IPS-NIHi7 (cell line): ENCODE measurements at regions not wholly inside any gene's neighbourhood (a gene's known extent, or its start where the extent isn't known, plus 50 kb on each side); places are given as distances from the start of the nearest gene placed in this dataset.

Source experiments
- DNase-seq: peaks from one replicate; pipeline ENCODE4 v3.0.0; 2012; ENCODE audit warnings: mixed read lengths; ENCODE audit errors: extremely low spot score

DNA sequence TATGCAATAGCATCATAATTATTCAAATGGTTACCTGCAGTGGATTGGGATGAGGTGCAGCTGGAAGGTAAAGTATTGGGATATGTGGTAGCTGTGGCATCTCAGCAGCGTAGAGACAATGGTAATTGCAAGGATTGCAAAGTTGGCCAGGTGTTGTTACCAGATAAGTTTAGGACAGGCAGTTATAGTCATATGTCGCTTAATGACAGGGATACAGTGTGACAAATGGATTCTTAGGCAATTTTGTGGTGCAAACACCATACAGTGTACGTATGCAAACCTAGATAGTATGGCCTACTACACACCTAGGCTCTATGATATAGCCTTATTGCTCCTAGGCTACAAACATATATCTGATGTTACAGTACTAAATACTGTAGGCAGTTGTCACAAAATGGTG lies 163.5 kb upstream of the LYZL2 start:
- DNase-seq: no peak

DNA sequence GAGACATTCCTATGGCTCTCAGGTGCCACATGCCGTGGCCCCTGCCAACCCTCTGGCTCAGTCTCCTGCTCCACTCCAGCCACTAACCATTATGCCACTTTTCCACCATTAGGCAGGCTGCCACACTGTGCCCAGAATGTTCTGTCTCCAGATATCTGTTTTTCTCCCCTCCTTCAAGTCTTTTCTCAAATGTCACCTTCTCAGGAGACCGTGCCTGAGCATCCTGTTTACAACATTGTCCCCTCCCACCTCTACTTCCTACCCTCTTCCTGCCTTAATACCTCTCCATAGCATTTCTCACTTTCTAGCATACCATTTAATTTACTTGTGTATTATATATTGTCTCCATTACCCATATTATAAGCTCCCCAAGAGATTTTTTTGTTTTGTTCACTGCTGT lies 162.5 kb upstream of the LYZL2 start:
- DNase-seq: no peak

DNA sequence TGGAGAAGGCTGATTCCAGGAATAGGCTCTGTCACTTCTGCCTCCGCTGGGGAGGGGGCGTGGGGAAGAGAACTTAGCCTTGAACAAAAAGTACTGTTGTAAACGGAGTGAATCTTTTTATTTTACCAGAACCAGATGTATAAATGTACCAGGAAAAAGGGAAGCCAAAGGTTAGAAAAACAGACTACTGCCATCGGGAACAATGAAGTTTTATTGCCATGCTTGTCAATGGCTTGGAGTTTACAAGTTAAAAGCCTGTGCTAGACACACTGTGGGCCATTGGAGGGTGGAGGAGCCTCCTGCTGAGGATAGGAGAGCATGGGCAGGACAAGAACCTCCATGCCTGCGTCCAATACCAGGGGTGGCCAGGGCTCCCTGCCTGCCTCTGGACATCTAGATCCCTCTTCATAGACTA lies 161.7 kb upstream of the LYZL2 start:
- no peak for DNase-seq

DNA sequence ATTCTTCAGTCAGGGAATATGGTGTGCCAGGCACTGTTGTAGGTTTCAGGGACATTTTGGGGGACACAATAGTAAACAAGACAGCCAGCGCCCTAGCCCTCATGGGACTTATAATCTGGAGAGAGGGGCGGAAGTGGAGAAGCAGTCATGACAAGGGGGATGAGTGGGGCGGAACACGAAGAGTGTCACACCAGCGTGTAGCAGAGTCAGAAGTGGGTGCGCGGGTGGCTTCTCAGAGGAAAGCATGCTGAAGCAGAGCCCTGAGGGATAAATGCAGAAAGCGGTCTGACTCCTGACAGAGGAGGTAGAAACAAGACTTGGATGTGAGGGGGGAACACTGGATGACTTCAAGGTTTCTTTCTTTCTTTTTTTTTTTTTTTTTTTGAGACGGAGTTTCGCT lies 160.3 kb upstream of the LYZL2 start:
- DNase-seq: no peak

DNA sequence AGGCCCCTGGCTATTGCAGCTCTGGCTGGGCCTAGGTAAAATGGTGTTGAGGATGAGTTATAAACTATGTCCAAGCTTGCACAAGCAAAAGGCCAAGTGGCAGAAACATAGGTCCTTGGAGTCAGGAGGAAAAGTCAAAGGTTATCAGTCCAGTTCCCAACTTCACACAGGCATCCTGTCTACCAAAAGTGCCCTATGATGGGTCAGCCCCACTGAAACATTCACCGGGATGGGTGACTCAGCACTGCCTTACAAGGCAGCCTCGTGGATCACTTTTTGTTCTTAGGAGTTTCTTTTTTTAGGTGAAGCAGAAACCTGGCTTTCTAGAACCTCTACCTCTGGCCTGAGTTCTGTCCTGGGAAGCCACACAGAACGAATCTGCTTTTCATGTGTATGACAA lies 158.8 kb upstream of the LYZL2 start:
- DNase-seq: no peak

DNA sequence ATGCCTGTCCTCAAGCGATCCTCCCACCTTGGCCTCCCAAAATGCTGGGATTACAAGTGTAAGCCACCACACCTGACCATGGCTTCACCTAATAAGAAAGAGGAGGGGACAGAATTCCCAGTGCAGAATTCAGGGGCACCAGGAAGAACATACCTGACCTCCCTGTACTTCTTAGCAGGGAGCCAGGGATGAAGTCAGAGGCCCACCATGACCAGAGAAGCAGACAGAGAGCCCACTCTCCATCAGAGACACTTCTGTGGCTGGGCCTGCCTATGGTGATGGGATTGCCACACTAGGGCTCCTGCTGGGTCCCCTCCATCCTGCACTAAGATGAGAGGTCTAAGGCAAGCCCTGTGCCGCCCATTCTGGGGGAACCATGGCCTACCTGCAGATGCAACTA lies 157.4 kb upstream of the LYZL2 start:
- DNase-seq: no peak

DNA sequence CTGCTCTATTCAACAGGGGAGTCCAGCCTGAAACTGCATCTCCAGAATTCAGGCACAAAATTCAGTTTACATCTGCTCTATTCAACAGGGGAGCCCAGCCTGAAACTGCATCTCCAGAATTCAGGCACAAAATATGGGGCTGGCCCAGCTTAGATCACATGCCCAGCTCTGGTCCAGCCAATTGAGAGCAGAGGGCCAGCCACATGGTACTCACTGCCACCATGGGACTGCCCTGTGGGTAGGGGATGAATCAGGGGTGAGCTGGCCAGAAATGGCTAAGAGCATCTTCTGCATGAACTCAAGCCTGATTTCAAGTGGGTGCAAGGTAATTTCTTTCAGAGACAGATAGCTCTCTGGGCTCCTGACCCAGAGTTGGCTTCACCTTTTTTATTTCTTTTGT lies 156.6 kb upstream of the LYZL2 start:
- no peak for DNase-seq

DNA sequence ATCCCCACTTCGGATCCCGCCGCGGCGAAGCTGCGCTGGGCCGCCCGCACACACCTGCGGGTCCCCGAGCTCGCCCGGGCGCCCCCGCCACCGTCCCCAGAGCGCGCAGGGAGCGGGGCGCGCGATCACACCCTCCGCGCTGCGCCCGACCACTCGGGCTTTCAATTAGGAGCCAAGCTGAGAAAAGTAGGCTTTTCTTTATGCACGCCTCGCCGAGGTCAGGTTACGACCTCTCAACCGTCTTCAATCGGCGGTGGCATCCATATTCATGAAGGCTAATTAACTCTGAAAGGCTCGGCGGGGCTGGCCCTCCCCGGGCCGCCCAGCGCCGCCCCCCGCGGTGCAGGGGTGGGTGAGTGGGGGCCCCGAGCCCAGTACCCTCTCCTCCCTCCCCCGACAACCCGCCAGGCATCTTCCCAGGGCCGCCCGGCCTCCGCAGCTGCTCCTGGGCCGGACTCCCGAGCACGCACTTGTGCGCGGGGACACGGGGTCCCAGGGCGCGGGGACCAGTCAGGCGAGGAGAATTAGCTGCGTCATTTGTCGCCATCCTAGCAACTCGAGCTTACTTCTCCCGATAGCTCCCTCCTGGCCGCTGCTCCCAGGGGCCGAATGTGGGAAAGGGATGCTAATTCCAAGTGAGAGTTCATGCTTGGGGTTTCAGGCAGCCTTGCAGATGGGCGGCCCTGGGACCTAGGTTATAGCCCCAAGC lies 155.5 kb upstream of the LYZL2 start:
- peak; percentile 91 for DNase-seq

DNA sequence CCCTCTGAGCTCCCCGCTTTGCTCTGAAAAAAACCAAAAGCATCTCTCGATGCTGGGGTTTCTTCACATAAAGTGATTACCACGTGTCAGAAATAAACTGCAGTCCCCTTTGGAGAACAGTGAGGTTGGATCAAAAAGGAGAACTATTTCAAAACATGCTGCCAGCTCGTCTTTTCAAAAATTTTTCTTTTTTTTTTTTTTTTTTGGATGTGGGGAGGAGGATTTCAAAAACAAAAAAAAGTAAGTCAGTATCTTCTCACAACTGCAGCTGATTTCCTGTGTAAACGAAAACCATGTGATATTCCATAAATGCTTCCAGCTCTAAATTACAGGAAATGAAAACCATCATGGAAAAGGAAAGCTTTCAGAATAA lies 155.0 kb upstream of the LYZL2 start:
- no peak for DNase-seq

DNA sequence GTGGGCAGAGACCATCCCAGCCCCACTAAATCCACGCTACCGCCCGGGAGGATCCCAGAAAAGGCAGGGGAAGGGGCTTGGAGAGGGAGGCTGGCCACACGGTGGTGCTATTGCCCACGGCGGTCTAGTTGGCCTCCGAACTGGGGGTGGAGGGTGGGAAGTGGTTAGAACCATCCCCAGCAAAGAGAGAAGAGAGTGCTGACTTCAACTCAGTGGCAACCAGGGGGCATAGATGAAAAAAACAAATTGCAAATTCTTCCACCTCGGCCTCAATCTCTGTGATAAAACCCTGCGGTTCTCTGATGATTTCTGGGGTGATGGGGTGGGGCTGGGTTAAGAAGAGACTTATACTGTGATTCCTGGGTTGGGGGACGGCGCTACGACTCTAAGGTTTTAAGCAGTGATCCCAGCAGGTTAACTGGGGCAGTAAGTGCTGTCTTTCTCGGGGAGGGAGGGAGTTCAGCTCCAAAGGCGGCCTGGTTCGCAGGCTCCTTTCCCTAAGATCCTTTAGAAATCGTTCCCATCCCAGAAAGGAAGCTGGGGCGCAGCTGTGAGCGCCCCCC lies 154.5 kb upstream of the LYZL2 start:
- DNase-seq: peak; percentile 93

DNA sequence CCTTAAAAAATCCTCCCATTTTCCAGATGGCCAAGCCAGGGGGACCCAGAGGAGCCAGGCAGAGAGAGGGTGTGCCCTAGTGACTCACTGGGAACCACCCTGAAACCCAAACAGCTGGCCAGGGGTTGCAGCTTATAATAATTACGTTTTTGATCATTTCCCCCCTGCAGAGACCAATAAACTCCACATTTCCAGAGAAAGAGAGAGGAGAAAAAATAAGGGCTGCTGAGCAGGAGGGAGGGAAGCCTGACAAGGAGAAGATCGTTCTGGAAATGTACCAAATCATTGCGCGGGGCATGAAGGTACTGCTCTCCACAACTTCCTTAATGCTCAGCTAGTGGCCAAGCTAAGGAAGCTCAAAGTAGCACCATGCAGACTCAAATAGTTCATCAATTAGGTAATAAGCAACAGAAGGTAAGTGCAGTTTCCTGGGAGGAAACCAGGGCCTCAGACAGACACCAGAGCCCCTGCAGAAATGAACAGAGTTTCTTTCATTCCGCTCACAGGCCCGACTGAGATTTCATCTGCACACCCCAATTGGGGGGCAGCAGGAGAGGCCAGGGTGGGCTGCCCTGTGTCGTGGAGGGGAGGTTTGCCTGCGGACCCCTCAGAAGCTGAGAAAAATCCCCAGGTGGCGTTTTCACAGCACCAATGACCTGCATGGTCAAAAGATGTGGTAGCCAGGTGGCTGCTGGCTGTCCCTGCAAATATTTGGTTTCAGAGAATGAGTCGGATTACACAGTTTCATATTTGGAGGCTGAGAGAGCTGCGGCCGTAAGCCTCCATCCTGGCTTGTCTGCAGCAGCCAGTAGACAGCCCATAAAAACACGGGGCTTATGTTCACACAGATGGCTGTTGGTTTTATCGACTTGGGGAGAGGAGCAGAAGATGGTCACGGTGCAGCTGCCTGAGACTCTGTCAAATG lies 153.2 kb upstream of the LYZL2 start:
- DNase-seq: no peak

DNA sequence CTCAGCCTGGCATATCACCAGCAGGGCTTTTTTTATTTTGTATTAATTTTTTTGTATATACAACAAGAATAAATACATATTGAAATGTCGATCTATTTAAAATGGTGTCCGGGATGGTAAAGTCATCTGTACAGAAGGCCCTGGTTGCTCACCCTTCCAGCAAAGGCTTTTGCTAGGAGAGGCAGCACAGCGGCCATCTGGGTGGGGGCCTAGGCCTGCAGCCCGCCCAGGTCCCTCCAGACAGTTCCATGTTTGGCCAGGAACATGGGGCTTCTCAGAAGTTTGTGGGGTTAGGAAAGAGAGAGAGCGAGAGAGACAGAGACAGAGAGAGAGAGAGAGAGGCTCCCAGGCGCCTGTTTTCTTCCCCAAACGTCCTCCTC lies 152.6 kb upstream of the LYZL2 start:
- no peak for DNase-seq

DNA sequence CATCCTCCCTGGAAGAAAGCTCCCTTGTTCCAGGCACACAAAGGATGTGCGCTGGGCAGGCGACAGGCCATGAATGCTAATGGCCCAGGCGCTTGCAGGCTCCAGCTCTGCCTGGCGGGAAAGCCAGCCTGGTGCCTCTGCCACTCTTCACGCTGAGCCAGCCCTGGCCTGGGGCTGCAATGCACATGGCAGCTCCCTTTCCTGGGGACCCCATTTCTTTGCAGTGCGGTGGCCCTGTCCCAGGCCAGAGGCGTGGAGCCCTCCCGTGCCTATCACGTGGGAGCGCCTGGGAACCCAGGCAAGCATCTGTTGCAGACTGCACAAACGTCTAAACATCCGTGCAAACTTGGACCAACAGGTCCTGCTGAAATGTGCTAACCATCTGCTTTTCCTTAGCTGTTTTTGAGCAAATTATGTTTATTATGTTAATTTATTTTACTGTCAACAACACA lies 152.1 kb upstream of the LYZL2 start:
- no peak for DNase-seq

DNA sequence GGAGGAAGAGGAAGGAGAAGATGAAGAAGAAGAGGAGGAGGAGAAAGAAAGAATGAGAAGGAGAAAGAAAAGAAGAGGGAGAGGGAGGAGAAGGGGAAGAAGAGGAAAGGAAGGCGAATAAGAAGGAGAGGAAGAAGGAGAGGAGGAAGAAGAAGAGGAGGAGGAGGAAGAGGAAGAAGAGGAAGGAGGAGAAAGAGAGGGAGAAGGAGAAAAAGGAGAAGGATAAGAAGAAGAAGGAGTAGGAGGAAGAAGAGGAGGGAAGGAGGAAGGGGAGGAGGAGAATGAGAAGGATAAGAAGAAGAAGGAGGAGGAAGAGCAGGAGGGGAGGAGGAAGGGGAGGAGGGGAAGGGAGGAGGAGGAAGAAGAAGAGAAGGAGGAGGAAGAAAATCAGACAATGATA lies 149.2 kb upstream of the LYZL2 start:
- DNase-seq: no peak

DNA sequence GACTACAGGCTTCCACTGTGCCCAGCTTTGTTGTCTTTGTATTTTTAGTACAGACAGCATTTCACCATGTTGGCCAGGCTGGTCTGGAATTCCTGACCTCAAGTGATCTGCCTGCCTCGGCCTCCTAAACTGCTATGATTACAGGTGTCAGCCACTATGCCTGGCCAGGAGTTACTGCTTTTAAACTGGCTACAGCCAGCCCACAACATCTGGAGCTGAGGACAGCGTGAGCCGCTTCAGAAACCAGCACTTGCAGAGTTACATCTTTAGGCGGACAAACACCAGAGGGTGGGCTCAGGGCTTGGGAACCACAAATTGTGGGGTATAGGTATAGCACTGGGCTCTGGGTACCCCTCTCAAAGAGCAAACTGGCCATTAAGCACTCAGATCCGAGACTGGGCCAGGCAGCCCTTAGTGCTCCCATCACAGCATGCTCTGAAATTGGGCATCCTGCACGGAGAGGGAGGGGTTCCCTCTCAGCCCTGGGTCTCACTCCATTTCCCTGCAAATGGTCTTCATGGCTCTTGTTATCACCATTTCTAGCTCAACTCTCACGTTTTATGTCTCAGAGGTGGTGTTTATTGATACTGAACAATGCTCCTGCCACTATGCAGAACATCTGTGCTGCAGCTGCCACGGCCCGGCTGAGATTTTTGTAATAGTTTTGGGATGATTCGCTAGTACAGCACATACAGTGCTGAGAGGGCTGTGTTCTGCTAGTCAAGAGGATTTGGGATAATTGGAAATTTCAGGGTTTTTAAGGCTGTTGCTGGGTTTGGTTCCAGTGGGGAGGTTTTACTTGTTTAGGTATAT lies 146.4 kb upstream of the LYZL2 start:
- DNase-seq: no peak

DNA sequence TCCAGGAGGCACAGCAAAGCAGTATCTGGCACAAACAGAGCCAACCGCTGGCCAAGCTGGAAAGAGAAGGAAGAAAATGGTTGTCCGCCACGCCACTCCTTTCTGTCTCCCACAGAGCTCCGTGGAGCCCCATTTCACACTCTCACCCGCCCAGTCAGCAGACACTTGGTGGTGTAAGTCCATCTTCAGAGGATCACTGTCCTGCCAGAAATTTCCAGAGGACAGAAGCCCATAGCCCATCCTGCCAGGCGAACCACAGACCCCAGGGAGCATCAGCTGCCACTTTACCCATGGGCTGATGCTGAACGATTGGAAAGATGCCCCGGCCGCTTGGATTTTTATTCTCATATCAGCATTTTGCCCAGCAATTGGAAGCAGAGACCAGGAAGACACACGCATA lies 144.7 kb upstream of the LYZL2 start:
- no peak for DNase-seq

DNA sequence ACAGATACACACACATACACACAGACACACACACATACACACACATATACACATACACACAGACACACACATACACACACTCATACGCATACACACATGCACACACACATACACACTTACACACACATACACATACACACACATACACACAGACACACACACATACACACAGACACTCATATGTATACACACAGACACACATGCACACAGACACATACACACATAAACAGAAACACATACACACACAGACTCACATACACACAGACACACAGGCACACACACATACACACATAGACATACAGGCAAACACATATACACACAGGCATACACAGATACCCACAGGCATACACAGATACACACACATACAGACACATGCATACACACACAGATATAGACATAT lies 143.9 kb upstream of the LYZL2 start:
- DNase-seq: no peak

DNA sequence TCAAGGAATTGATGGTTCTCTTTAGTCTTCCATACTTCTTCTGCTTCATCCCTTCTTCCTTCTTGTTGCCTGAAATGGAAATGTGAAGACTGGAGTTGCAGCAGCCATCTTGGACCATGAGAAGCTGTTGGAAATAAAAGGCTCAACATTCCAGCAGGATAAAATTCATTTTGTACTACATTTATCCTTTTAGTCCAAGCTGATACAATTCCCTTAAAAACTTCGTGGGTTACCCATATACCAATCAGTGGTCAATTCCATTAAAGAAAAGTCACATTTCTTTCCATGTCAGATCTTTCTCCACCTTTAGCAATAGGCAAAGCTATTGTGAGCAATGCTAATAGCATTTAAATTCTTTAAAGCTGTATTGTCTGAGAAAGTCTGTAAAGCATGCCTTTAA lies 141.3 kb upstream of the LYZL2 start:
- DNase-seq: no peak

DNA sequence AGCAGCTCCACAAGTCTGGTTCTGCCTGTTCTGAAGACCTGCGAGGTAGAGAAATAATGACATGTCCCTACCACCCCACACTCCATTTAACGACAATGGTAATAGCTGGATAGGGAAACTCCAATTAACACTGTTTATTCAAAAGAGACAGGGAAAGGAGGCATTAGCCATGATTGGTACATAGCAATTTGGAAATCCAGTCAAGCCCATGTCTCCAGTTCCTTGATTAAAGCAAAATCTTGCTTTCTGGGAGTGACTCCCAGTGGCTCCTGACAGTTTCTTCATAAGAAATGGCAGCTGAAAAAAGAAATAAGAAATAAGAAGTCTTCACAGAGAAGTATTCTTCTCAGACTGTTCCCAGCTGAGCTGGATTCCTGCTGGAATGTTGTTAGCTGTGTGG lies 140.7 kb upstream of the LYZL2 start:
- DNase-seq: no peak

DNA sequence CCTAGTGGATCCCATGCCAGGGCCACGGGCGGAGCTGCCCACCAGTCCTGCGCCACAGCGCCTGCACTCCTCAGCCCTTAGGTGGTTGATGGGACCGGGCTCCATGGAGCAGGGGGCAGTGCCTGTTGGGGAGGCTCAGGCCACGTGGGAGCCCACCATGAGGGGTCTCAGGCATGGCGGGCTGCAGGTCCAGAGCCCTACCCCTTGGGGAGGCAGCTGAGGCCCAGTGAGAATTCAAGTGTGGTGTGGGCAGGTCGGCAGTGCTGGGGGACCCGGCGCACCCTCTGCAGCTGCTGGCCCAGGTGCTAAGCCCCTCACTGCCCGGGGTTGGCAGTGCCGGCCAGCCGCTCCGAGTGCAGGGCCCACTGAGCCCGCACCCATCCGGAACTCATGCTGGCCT lies 139.8 kb upstream of the LYZL2 start:
- DNase-seq: no peak

DNA sequence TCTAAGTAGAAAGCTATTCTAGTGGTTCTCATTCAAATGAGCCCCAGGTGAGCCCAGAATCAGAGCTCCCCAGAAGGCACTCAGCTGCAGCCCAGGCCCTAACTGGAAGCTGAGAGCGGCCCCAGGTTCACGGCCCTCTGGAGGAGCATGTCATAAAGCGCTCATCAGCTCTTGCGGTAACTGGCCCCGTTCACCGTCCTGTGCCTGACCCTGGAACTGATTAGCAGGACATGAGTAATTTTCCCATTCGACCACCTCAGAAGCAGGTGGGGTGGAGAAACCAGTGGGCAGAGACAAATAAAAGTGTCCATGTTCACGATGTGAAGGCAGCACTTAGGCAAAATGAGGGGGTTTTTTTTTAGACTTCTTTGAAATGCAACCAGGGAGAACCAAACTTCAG lies 136.1 kb upstream of the LYZL2 start:
- no peak for DNase-seq

DNA sequence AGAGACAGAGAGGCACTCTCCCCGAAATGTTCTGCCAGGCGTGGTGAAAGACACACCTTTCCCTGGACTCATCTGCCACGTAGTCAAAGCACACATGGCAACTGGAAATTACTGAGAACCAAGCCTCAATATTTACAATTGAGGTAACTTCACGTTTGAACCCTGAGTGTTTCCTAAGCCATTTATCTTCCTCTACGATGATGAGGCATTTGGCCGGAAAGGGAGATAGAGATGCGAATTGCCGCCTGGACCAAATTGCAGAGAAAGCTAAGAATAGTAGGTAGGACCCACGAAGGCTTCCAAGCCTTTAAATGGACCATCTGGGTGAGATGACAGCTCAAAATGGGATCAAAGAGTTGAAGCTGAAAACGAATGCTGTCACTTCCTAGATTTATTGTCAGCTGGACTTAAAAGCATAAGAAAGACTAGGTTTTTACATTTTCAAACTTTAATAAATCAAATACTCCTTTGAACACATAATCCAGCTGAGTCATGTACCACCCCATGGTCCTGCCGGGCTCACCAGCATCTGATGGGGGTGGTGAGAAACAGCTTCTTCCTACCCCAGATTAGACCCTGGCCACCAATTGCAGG lies 135.6 kb upstream of the LYZL2 start:
- no peak for DNase-seq
